K562 (cell line): ENCODE measurements at regions not wholly inside any gene's neighbourhood (a gene's known extent, or its start where the extent isn't known, plus 50 kb on each side); places are given as distances from the start of the nearest gene placed in this dataset.

Source experiments
- ATAC-seq: fragments of 200-7000 bp; cut with Tn5 transposase; 3 replicates; pipeline ENCODE4 v1.9.1; 2020; ENCODE audit warnings: moderate library complexity
- BruUV-seq: library from RNA; stranded (reverse); fragments of 400-500 nt; replicated peaks from 2 replicates; lab custom pipeline; 2021; lab: Mats Ljungman, UMichigan
- CTCF ChIA-PET: fragments of 300-600 bp; formaldehyde crosslinking; extraction: SDS; loops from one replicate; lab custom pipeline; 2021; ENCODE audit warnings: low intra/inter-chr PET ratio; lab: Yijun Ruan, JAX
- POLR2A ChIA-PET: fragments of 300-600, 350-650 bp; sonication (Branson Sonifier 250); formaldehyde crosslinking; extraction: SDS; loops from one replicate; lab custom pipeline; 2021; ENCODE audit warnings: antibody characterized with exemption, inconsistent platforms; lab: Yijun Ruan, JAX
- DNase-seq, 4 experiments: peaks; one replicate each; pipeline versions ENCODE4 v3.0.0 to v3.0.0-alpha.2; 2011 to 2018; ENCODE audit warnings: low spot score in 3 of 4, mixed read lengths in 3 of 4; ENCODE audit errors: extremely low read depth in 1 of 4
- FAIRE-seq: peaks from 2 replicates; lab custom pipeline; 2011; peaks lifted over from hg19 to GRCh38; lab: Jason Lieb, UNC
- H2AFZ ChIP-seq: 2 replicates; pipeline ENCODE4 v1.6.0; 2011; ENCODE audit warnings: low read depth, low read length, control low read depth, inconsistent platforms
- H3K27ac ChIP-seq: fragments of 200-600 bp; 3 replicates; pipeline ENCODE4 v1.8.0; 2011; ENCODE audit warnings: low read depth, mild to moderate bottlenecking, control low read depth, inconsistent platforms, low read length, moderate library complexity, mixed read lengths; ENCODE audit errors: extremely low read depth
- H3K27me3 ChIP-seq, 2 experiments: fragments of 300-600 bp in 1 of 2; 2 replicates in 1 of 2; 3 replicates in 1 of 2; pipeline versions ENCODE4 v1.6.0 to v1.8.0; 2011; ENCODE audit warnings: inconsistent platforms in 2 of 2, low read length in 2 of 2, mild to moderate bottlenecking in 1 of 2, mixed read lengths in 1 of 2, moderate library complexity in 1 of 2; ENCODE audit not compliant: control insufficient read depth in 2 of 2, insufficient read depth in 2 of 2
- H3K36me3 ChIP-seq: fragments of 300-600 bp; 3 replicates; pipeline ENCODE4 v1.8.0; 2011; ENCODE audit warnings: mild to moderate bottlenecking, low read length, inconsistent platforms; ENCODE audit not compliant: control insufficient read depth, insufficient read depth
- H3K4me1 ChIP-seq, 2 experiments: fragments of 200-600 bp in 1 of 2; replicated peaks in 1 of 2; 2 replicates in 1 of 2; 3 replicates in 1 of 2; pipeline versions ENCODE4 v1.5.1 to v1.8.0; 2011; ENCODE audit warnings: inconsistent platforms in 2 of 2, low read length in 2 of 2, mild to moderate bottlenecking in 1 of 2, mixed read lengths in 1 of 2, moderate library complexity in 1 of 2; ENCODE audit not compliant: control insufficient read depth in 2 of 2, insufficient read depth in 2 of 2
- H3K4me2 ChIP-seq: 2 replicates; pipeline ENCODE4 v1.6.1; 2011; ENCODE audit warnings: low read length, control low read depth, inconsistent platforms, mixed read lengths; ENCODE audit not compliant: insufficient read depth
- H3K4me3 ChIP-seq: fragments of 200-600 bp; sonication (generic), shearing (Covaris generic); 2 replicates; pipeline ENCODE4 v1.5.1; 2016; ENCODE audit warnings: control low read depth, inconsistent platforms
- H3K79me2 ChIP-seq: fragments of 200-600 bp; 3 replicates; pipeline ENCODE4 v1.8.0; 2011; ENCODE audit warnings: low read length, inconsistent platforms; ENCODE audit not compliant: control insufficient read depth, insufficient read depth
- H3K9ac ChIP-seq, 2 experiments: 2 replicates each; pipeline versions ENCODE4 v1.6.0 to v1.6.1; 2011; ENCODE audit warnings: low read depth in 2 of 2, low read length in 2 of 2, control low read depth in 1 of 2, inconsistent platforms in 1 of 2, mild to moderate bottlenecking in 1 of 2, mixed read lengths in 1 of 2; ENCODE audit not compliant: insufficient read depth in 1 of 2
- H3K9me1 ChIP-seq: one replicate; pipeline ENCODE4 v1.6.0; 2011; ENCODE audit warnings: inconsistent platforms, mild to moderate bottlenecking, low read length, moderate library complexity; ENCODE audit not compliant: control insufficient read depth, insufficient read depth
- H3K9me3 ChIP-seq: replicated peaks from 2 replicates; pipeline ENCODE4 v1.5.1; 2011; ENCODE audit warnings: low read depth, low read length, inconsistent platforms; ENCODE audit not compliant: control insufficient read depth, insufficient read depth
- H4K20me1 ChIP-seq: replicated peaks from 2 replicates; pipeline ENCODE4 v1.6.1; 2011; ENCODE audit warnings: low read length, inconsistent platforms, mixed read lengths; ENCODE audit not compliant: control insufficient read depth, insufficient read depth
- TEAD4 ChIP-seq, 2 experiments: sonication (generic) in 1 of 2; formaldehyde crosslinking in 1 of 2; IDR thresholded peaks; 2 replicates each; pipeline versions ENCODE4 v1.6.1 to v1.8.0; 2012 to 2022; ENCODE audit warnings: borderline replicate concordance in 1 of 2, inconsistent platforms in 1 of 2, low read length in 1 of 2, mild to moderate bottlenecking in 1 of 2, missing genetic modification reagents in 1 of 2
- ZNF398 ChIP-seq: fragments of 250-450 bp; sonication (Bioruptor Pico); IDR thresholded peaks from 2 replicates; pipeline ENCODE4 v1.8.0; 2021; ENCODE audit warnings: moderate library complexity, mild to moderate bottlenecking, inconsistent platforms
- WGBS: fragments of 100-300 bp; shearing (Covaris generic); methylation state at CpG from one replicate; pipeline ENCODE4 v1.1.6; 2016; ENCODE audit warnings: low coverage, mixed read lengths; ENCODE audit not compliant: insufficient coverage; ENCODE audit errors: missing lambda C conversion rate; 5-methylcytosine and 5-hydroxymethylcytosine counted together
- in situ Hi-C: fragments of 300-500 bp; cut with MboI; formaldehyde crosslinking; loops from 4 replicates; pipeline ENCODE4 v1.15.0; 2018; ENCODE audit warnings: inconsistent platforms, mixed read lengths
- intact Hi-C: fragments of 100-400 bp; cut with micrococcal nuclease; formaldehyde crosslinking; loops from 2 replicates; pipeline ENCODE4 v1.14.2; 2022

GRCh38 chr7:130975731-130976130, 241.7 kb upstream of the KLF14 start:
- ATAC-seq (no peak), FAIRE-seq (no peak), DNase-seq (no peak)
- ChIA-PET CTCF (no interaction called here), POLR2A (no interaction called here)
- BruUV-seq: no TSS peak
- Histone ChIP-seq H3K27me3 (no peaks in the 10 kb centered on the region), H3K4me3 (no peak overlapping the region), H3K36me3 (no peaks in the 10 kb centered on the region), H3K9me1 (no peaks in the 10 kb centered on the region), H3K79me2 (no peaks in the 10 kb centered on the region), H3K4me2 (no peak overlapping the region), H3K9me3 (peaks cover 2% of the 10 kb centered on the region; the same call in 1 of the 2 replicates), H2AFZ (no peak overlapping the region), H3K4me1 (no peaks in the 10 kb centered on the region), H3K27ac (no peak overlapping the region), H3K9ac (no peak overlapping the region), H4K20me1 (no peaks in the 10 kb centered on the region)
- TF ChIP-seq ZNF398 (CRISPR knock-in tag): no peak
- TF ChIP-seq TEAD4 (IDR thresholded peaks at IDR 0.05; ENCODE audit: low read length): no peak
- 0 out of 2 replicates have a peak, but pooled peaks have one; percentile 58 for TF ChIP-seq TEAD4 (CRISPR knock-in tag; IDR thresholded peaks at IDR 0.05; ENCODE audit: borderline replicate concordance)
- intact Hi-C loops (no loop called here), in situ Hi-C loops (no loop called here)
- WGBS: 59% methylated on average over 5 of the region's 5 CpGs
